Right lobe of liver (tissue), 6 donors: ENCODE measurements at regions not wholly inside any gene's neighbourhood (a gene's known extent, or its start where the extent isn't known, plus 50 kb on each side); places are given as distances from the start of the nearest gene placed in this dataset.

Experiments
- ATAC-seq, 4 donors: fragments of 200-7000 bp; cut with Tn5 transposase; one replicate each; pipeline ENCODE4 v1.9.1; 2020; ENCODE audit warnings: mild to moderate bottlenecking in 4 of 4, moderate library complexity in 4 of 4
- DNase-seq, 3 donors: peaks; one replicate each; pipeline ENCODE4 v3.0.0-alpha.2; 2020
- H3K27ac ChIP-seq, 3 donors: fragments of 200-600 bp; one replicate each; pipeline ENCODE4 v1.8.0; 2022
- H3K27me3 ChIP-seq, 2 donors: fragments of 200-600 bp; one replicate each; pipeline ENCODE4 v1.8.0; 2022
- H3K36me3 ChIP-seq, 4 donors: fragments of 200-600 bp; sonication (generic) in 1 of 4; one replicate each; pipeline versions ENCODE4 v1.5.1 to v1.8.0; 2017 to 2022; ENCODE audit warnings: control low read depth in 1 of 4
- H3K4me1 ChIP-seq, 4 donors: fragments of 200-600 bp; sonication (generic) in 1 of 4; one replicate each; pipeline versions ENCODE4 v1.5.1 to v1.8.0; 2017 to 2022; ENCODE audit warnings: control low read depth in 1 of 4
- H3K4me3 ChIP-seq, 3 donors: fragments of 200-600 bp; one replicate each; pipeline ENCODE4 v1.8.0; 2022
- H3K9me3 ChIP-seq, 4 donors: fragments of 200-600 bp; sonication (generic) in 1 of 4; one replicate each; pipeline versions ENCODE4 v1.5.1 to v1.8.0; 2017 to 2022; ENCODE audit warnings: control low read depth in 1 of 4
- POLR2A ChIP-seq: fragments of 450-650 bp; IDR thresholded peaks from one replicate; pipeline ENCODE4 v1.6.1; 2017; ENCODE audit warnings: antibody characterized with exemption, mild to moderate bottlenecking
- WGBS: methylation state at CpG from one replicate; pipeline ENCODE4 v1.1.6; 2018; ENCODE audit warnings: low coverage, low lambda C conversion rate; ENCODE audit not compliant: insufficient coverage; ENCODE audit errors: missing lambda C conversion rate; 5-methylcytosine and 5-hydroxymethylcytosine counted together
- intact Hi-C, 2 donors: fragments of 100-400 bp; cut with DNase I; formaldehyde crosslinking; loops; one replicate each; pipeline versions ENCODE4 v1.11.2 to v1.14.1; 2022
- TF ChIP-seq, protein P1 (sequence below), 4 donors: fragments of 200-600 bp in 3 of 4; fragments of 450-650 bp in 1 of 4; IDR thresholded peaks; one replicate each; pipeline versions ENCODE4 v1.5.1 to v1.8.0; 2016 to 2022; ENCODE audit warnings: antibody characterized with exemption in 4 of 4, mild to moderate bottlenecking in 2 of 4
- donor health status: DM: no; HTN: yes; CAD: no.
- donor health status: DM: no; HTN: no; CAD: no.
- donor health status: DM: no; HTN: no; CAD: no.
- donor health status: DM: no; HTN: yes; CAD: no.
- donor health status: DM: no; HTN: yes; CAD: no.

DNA sequence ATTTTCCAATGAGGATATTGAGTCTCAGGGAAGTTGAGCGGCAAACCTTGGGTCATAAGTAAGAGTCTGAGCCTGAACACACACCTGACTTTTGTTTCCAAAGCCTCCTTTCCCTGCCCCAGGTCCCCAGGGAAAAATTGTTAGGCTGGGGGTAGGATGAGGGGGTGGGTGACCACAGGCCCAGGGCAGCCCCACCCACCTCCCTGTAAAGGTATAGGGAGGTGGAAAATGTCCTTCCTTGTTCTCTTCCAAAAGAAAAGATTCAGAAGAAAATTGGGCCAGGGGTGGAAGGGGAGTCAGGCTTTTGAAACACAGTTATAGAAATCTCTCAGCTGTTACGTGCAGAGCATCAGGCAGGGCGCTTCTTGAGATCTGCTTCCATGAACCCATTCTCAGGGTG, 129.7 kb upstream of the NGF start:
- Histone ChIP-seq H3K9me3 (no peaks in the 10 kb centered on the region), H3K27me3 (no peaks in the 10 kb centered on the region), H3K27ac (no peak overlapping the region), H3K4me3 (no peak overlapping the region), H3K4me1 (no peaks in the 10 kb centered on the region), H3K36me3 (no peaks in the 10 kb centered on the region)
- WGBS = 80% methylated on average over 1 of the region's 3 CpGs
- ATAC-seq (no peak), DNase-seq (no peak)
- TF ChIP-seq, protein P1, sequence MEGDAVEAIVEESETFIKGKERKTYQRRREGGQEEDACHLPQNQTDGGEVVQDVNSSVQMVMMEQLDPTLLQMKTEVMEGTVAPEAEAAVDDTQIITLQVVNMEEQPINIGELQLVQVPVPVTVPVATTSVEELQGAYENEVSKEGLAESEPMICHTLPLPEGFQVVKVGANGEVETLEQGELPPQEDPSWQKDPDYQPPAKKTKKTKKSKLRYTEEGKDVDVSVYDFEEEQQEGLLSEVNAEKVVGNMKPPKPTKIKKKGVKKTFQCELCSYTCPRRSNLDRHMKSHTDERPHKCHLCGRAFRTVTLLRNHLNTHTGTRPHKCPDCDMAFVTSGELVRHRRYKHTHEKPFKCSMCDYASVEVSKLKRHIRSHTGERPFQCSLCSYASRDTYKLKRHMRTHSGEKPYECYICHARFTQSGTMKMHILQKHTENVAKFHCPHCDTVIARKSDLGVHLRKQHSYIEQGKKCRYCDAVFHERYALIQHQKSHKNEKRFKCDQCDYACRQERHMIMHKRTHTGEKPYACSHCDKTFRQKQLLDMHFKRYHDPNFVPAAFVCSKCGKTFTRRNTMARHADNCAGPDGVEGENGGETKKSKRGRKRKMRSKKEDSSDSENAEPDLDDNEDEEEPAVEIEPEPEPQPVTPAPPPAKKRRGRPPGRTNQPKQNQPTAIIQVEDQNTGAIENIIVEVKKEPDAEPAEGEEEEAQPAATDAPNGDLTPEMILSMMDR (IDR thresholded peaks at IDR 0.05) = no peak
- TF ChIP-seq POLR2A = no peak
- intact Hi-C loops = loop anchor here in 1 of 2 donors (5.0 kb wide), 1 partner anchor 330 kb away; no protein-coding TSS in a partner anchor

DNA sequence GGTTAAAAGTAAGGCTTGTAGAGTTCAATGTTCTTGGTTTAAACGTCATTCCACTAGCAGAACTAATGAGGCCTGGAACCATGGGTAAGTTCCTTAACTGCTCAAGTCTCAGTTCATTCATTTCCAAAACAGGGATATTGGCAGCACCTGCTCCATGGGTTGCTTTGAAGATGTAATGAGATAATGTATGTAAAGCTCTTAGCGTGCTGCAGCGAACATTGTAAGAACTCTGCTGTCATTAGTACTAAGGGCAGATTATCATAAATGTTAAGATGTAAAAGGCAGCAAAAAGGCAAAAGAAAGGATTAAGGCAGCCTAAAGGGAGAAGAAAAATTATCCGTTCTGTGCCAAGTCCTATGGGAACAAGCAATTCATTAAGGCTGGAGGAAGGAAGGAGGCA, 129.1 kb upstream of the NGF start:
- intact Hi-C loops = loop anchor here in 1 of 2 donors (5.0 kb wide), 1 partner anchor 330 kb away; no protein-coding TSS in a partner anchor
- TF ChIP-seq, protein P1 (IDR thresholded peaks at IDR 0.05) = no peak
- TF ChIP-seq POLR2A = no peak
- Histone ChIP-seq H3K27me3 (no peaks in the 10 kb centered on the region), H3K27ac (no peak overlapping the region), H3K36me3 (no peaks in the 10 kb centered on the region), H3K9me3 (no peaks in the 10 kb centered on the region), H3K4me3 (no peak overlapping the region), H3K4me1 (no peaks in the 10 kb centered on the region)
- ATAC-seq = no peak
- WGBS = 74% methylated on average over 3 of the region's 4 CpGs
- DNase-seq = no peak

DNA sequence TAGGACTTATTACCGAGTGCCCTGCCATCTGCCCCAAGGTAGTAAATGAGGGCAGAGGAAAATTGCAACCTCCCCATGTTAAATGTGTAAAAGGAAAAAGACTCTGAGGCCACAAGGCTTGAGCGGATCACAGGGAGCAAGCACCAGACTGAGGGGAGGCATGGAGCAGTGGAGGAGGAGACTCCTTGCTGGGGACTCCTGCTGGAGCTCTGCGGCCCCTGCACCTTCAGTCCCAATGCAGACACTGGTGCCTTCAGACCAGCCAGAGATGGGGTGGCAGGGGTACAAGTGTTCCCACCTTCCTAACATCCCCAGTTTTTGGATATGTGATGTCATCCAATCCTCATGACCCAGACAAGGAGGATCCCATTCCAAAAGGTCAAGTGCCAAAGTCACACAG, 128.4 kb upstream of the NGF start:
- no peak overlapping the region for H3K27ac ChIP-seq
- no peaks in the 10 kb centered on the region for H3K4me1 ChIP-seq
- no peaks in the 10 kb centered on the region for H3K36me3 ChIP-seq
- no peak for ATAC-seq
- 83% methylated on average over 1 of the region's 3 CpGs for WGBS
- no peak for TF ChIP-seq POLR2A
- TF ChIP-seq, protein P1 (IDR thresholded peaks at IDR 0.05) = no peak
- no peak overlapping the region for H3K4me3 ChIP-seq
- intact Hi-C loops = loop anchor here in 1 of 2 donors (5.0 kb wide), 1 partner anchor 329 kb away; no protein-coding TSS in a partner anchor
- no peaks in the 10 kb centered on the region for H3K9me3 ChIP-seq
- no peaks in the 10 kb centered on the region for H3K27me3 ChIP-seq
- no peak for DNase-seq

DNA sequence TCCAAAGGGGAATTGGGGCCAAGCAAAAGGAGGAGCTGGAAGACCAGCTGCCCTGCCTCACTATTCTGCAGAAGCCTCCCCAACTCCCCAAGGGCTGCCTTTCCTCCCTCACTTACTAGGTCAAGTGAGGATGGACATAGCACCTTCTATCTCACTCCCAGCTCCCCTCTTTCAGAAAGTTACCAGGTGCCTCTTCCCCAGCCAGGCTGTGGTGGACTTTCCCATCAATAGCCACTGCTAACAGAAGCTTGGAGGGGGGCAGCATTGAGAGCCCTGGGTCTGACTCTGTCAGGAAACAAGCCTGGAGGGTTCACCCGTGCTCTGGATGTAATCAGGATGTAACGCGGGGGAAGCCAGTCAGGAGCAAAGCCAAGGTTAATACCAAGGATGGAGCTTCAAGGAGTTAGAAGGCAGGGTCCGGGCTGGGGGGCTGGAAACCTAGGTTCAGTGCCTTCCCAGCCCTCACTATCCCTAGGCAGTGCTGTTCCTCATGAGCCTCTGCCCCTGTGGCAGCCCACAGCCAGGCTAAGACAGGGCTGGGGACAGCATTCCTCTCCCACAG, 127.8 kb upstream of the NGF start:
- no peaks in the 10 kb centered on the region for H3K36me3 ChIP-seq
- H3K9me3 ChIP-seq = no peaks in the 10 kb centered on the region
- TF ChIP-seq, protein P1 (IDR thresholded peaks at IDR 0.05) = no peak
- no peak for TF ChIP-seq POLR2A
- H3K27ac ChIP-seq = no peak overlapping the region
- intact Hi-C loops = loop anchor here in 1 of 2 donors (5.0 kb wide), 1 partner anchor 329 kb away; no protein-coding TSS in a partner anchor
- H3K27me3 ChIP-seq = no peaks in the 10 kb centered on the region
- WGBS = 20% methylated on average over 1 of the region's 4 CpGs
- ATAC-seq (no peak), DNase-seq (no peak)
- H3K4me3 ChIP-seq = no peak overlapping the region
- no peaks in the 10 kb centered on the region for H3K4me1 ChIP-seq

DNA sequence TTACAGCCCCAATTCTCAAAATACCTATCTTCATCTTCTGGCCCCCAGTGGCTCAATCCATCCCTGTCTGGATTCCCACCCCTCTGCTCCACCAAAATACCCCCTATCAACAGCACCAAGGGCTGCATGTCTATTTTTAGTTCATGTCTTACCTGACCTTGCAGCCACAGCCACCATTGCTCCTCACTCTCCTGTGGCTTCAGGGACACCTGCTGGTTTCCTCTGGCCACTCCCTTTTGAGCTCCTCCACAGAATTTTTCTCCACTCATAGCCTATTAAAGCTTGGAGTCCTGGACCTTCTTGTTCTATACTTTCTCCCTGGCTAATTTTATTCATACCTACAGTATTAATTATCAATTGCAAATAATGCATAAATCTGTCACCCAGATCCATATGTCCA, 125.3 kb upstream of the NGF start:
- Histone ChIP-seq H3K36me3 (no peaks in the 10 kb centered on the region), H3K4me3 (no peak overlapping the region), H3K4me1 (no peaks in the 10 kb centered on the region), H3K27me3 (no peaks in the 10 kb centered on the region), H3K27ac (no peak overlapping the region), H3K9me3 (no peaks in the 10 kb centered on the region)
- TF ChIP-seq, protein P1 (IDR thresholded peaks at IDR 0.05) = peak in 1 of 4 donors; percentile 23
- no peak for TF ChIP-seq POLR2A
- ATAC-seq (peak in 1 of 4 donors; percentile 33), DNase-seq (no peak)
- intact Hi-C loops = no loop called here
